ENCODE measurements at regions not wholly inside any gene's neighbourhood (a gene's known extent, or its start where the extent isn't known, plus 50 kb on each side); places are given as distances from the start of the nearest gene placed in this dataset.
"Not testable (repeated sequence)": the region's sequence is repeated elsewhere in the genome, so short reads cannot be mapped to it uniquely, and the experiment has no call there.

- Histone ChIP-seq H3K27me3 (no peaks in the 10 kb centered on the region), H3K27ac (no peak overlapping the region), H3K4me1 (no peaks in the 10 kb centered on the region), H3K9me3 (no peaks in the 10 kb centered on the region), H3K4me3 (no peak overlapping the region), H3K36me3 (no peaks in the 10 kb centered on the region)
- 95 to 100% methylated on average over 1 of the region's 1 CpG for WGBS, 2 donors
- TF ChIP-seq POLR2A (IDR thresholded peaks at IDR 0.05), result no peak
- no peak for TF ChIP-seq EP300 (IDR thresholded peaks at IDR 0.05)
- TF ChIP-seq, protein P1, sequence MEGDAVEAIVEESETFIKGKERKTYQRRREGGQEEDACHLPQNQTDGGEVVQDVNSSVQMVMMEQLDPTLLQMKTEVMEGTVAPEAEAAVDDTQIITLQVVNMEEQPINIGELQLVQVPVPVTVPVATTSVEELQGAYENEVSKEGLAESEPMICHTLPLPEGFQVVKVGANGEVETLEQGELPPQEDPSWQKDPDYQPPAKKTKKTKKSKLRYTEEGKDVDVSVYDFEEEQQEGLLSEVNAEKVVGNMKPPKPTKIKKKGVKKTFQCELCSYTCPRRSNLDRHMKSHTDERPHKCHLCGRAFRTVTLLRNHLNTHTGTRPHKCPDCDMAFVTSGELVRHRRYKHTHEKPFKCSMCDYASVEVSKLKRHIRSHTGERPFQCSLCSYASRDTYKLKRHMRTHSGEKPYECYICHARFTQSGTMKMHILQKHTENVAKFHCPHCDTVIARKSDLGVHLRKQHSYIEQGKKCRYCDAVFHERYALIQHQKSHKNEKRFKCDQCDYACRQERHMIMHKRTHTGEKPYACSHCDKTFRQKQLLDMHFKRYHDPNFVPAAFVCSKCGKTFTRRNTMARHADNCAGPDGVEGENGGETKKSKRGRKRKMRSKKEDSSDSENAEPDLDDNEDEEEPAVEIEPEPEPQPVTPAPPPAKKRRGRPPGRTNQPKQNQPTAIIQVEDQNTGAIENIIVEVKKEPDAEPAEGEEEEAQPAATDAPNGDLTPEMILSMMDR (IDR thresholded peaks at IDR 0.05), result no peak
- DNase-seq (ENCODE audit: low spot score in 2 of 2), result no peak
Measured at GRCh38 chr13:86491121-86491520, 691.9 kb upstream of the SLITRK6 start.

GRCh38 chr13:86501931-86502330 lies 702.7 kb upstream of the SLITRK6 start:
- DNase-seq (ENCODE audit: low spot score in 2 of 2); H3K4me1 ChIP-seq; H3K27me3 ChIP-seq; H3K27ac ChIP-seq; H3K4me3 ChIP-seq; H3K9me3 ChIP-seq; H3K36me3 ChIP-seq: not testable (repeated sequence)
- WGBS, 2 donors, result 84 to 92% methylated on average over 10 of the region's 10 CpGs

DNA sequence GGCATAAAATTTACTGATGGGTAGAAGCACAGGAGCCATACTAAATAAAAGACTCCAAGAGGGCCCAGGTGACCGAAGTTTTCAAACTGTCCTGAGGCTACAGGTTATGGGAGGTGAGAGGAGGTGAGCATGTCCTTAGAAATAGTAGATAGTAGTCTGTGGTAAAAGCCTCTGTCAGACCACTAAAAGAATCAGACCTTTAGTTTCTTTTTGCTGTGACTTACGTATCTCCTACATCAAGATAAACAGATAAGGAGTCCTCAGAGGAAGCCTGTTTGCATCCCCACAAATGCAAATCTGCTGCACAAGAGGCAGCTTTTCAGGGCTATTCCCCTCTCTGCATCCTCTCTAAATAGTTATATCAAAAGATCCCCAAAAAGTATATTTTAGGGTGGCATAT lies 711.6 kb upstream of the SLITRK6 start:
- H3K36me3 ChIP-seq, result no peaks in the 10 kb centered on the region
- H3K27me3 ChIP-seq, result no peaks in the 10 kb centered on the region
- H3K27ac ChIP-seq, result no peak overlapping the region
- TF ChIP-seq EP300 (IDR thresholded peaks at IDR 0.05), result no peak
- TF ChIP-seq POLR2A (IDR thresholded peaks at IDR 0.05), result no peak
- TF ChIP-seq, protein P1 (IDR thresholded peaks at IDR 0.05), result no peak
- 63 to 85% methylated on average over 2 of the region's 2 CpGs for WGBS, 2 donors
- H3K4me3 ChIP-seq, result no peak overlapping the region
- no peaks in the 10 kb centered on the region for H3K4me1 ChIP-seq
- no peak for DNase-seq (ENCODE audit: low spot score in 2 of 2)
- H3K9me3 ChIP-seq, result peaks cover 0 to 6% (median 0%) of the 10 kb centered on the region in 4 donors

GRCh38 chr13:86541461-86541860 lies 742.2 kb upstream of the SLITRK6 start:
- no peaks in the 10 kb centered on the region for H3K4me1 ChIP-seq
- H3K27me3 ChIP-seq, result no peaks in the 10 kb centered on the region
- DNase-seq (ENCODE audit: low spot score in 2 of 2), result no peak
- 87 to 88% methylated on average over 3 of the region's 3 CpGs for WGBS, 2 donors
- TF ChIP-seq, protein P1 (IDR thresholded peaks at IDR 0.05), result no peak
- TF ChIP-seq POLR2A (IDR thresholded peaks at IDR 0.05) (no peak), EP300 (IDR thresholded peaks at IDR 0.05) (no peak)
- H3K4me3 ChIP-seq, result no peak overlapping the region
- H3K9me3 ChIP-seq, result no peaks in the 10 kb centered on the region
- no peaks in the 10 kb centered on the region for H3K36me3 ChIP-seq
- no peak overlapping the region for H3K27ac ChIP-seq

DNA sequence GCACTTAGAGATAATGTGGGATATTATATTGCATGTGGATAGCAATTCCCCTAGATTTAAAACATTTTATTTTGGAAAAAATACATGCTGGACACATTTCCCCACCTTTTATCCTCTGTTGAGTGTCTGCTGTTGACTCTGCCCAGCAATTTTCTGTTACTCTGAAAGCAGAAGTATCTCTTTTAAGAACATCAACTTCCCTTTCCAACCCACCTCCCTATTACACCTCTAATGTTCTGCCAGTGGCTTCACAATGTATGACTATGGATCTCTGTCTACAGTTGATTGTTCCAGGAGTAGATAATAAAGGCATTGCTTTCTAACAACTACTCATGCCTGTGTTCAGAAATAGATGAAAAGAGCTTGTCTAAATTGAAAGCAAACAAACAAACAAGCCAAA lies 754.8 kb upstream of the SLITRK6 start:
- no peaks in the 10 kb centered on the region for H3K27me3 ChIP-seq
- TF ChIP-seq POLR2A (IDR thresholded peaks at IDR 0.05), result no peak
- TF ChIP-seq, protein P1 (IDR thresholded peaks at IDR 0.05), result no peak
- no peak for TF ChIP-seq EP300 (IDR thresholded peaks at IDR 0.05)
- H3K4me1 ChIP-seq, result no peaks in the 10 kb centered on the region
- no peak overlapping the region for H3K27ac ChIP-seq
- H3K4me3 ChIP-seq, result no peak overlapping the region
- DNase-seq (ENCODE audit: low spot score in 2 of 2), result no peak
- no peaks in the 10 kb centered on the region for H3K36me3 ChIP-seq
- H3K9me3 ChIP-seq, result peaks cover 0 to 3% (median 1%) of the 10 kb centered on the region in 4 donors

GRCh38 chr13:86559901-86560300 lies 760.7 kb upstream of the SLITRK6 start:
- no peaks in the 10 kb centered on the region for H3K9me3 ChIP-seq
- no peak overlapping the region for H3K4me3 ChIP-seq
- no peak for DNase-seq (ENCODE audit: low spot score in 2 of 2)
- TF ChIP-seq EP300 (IDR thresholded peaks at IDR 0.05) (no peak), POLR2A (IDR thresholded peaks at IDR 0.05) (no peak)
- TF ChIP-seq, protein P1 (IDR thresholded peaks at IDR 0.05), result no peak
- no peaks in the 10 kb centered on the region for H3K27me3 ChIP-seq
- no peaks in the 10 kb centered on the region for H3K4me1 ChIP-seq
- no peaks in the 10 kb centered on the region for H3K36me3 ChIP-seq
- WGBS, 2 donors, result 30 to 77% methylated on average over 1 of the region's 1 CpG
- no peak overlapping the region for H3K27ac ChIP-seq
